GM19023 (cell line): ENCODE measurements at regions not wholly inside any gene's neighbourhood (a gene's known extent, or its start where the extent isn't known, plus 50 kb on each side); places are given as distances from the start of the nearest gene placed in this dataset.
A peak's percentile ranks its signal among the peaks of the same experiment; 100 is the strongest.
"Not testable (repeated sequence)": the region's sequence is repeated elsewhere in the genome, so short reads cannot be mapped to it uniquely, and the experiment has no call there.

ENCODE experiments used
- ATAC-seq: cut with Tn5 transposase; IDR thresholded peaks from one replicate; pipeline ENCODE4 v1.9.1; 2021; ENCODE audit warnings: mild to moderate bottlenecking, moderate library complexity; ENCODE audit not compliant: unreplicated experiment

GRCh38 chr1:164092603-164093353 is 466.2 kb upstream of the PBX1 start:
- ATAC-seq = no peak

- ATAC-seq = no peak
These were observed 465.4 kb upstream of the PBX1 start for GRCh38 chr1:164093543-164093942.

GRCh38 chr1:164101802-164102201 is 457.2 kb upstream of the PBX1 start:
- ATAC-seq = no peak

- ATAC-seq = no peak
These were observed 427.0 kb upstream of the PBX1 start for GRCh38 chr1:164131949-164132348.

GRCh38 chr1:164137273-164137925 is 421.6 kb upstream of the PBX1 start:
- peak; percentile 67 for ATAC-seq

- ATAC-seq = no peak
These were observed 417.2 kb upstream of the PBX1 start for GRCh38 chr1:164141797-164142196.

- no peak for ATAC-seq
These were observed 404.4 kb upstream of the PBX1 start for GRCh38 chr1:164154622-164155021.

GRCh38 chr1:164155347-164155746 is 403.6 kb upstream of the PBX1 start:
- ATAC-seq = no peak

GRCh38 chr1:164163289-164163849 is 395.6 kb upstream of the PBX1 start:
- ATAC-seq = no peak

GRCh38 chr1:164165466-164165865 is 393.5 kb upstream of the PBX1 start:
- no peak for ATAC-seq

GRCh38 chr1:164166454-164166853 is 392.5 kb upstream of the PBX1 start:
- not testable (repeated sequence) for ATAC-seq

GRCh38 chr1:164177118-164177517 is 381.9 kb upstream of the PBX1 start:
- no peak for ATAC-seq

- no peak for ATAC-seq
These were observed 378.2 kb upstream of the PBX1 start for GRCh38 chr1:164180824-164181223.

GRCh38 chr1:164183854-164184635 is 374.9 kb upstream of the PBX1 start:
- no peak for ATAC-seq

GRCh38 chr1:164186881-164187280 is 372.1 kb upstream of the PBX1 start:
- ATAC-seq = no peak

- ATAC-seq = no peak
These were observed 370.5 kb upstream of the PBX1 start for GRCh38 chr1:164188497-164188896.

GRCh38 chr1:164191191-164191590 is 367.8 kb upstream of the PBX1 start:
- ATAC-seq = no peak

- no peak for ATAC-seq
These were observed 348.7 kb upstream of the PBX1 start for GRCh38 chr1:164210211-164210739.

- no peak for ATAC-seq
These were observed 335.6 kb upstream of the PBX1 start for GRCh38 chr1:164223378-164223777.

GRCh38 chr1:164225011-164225410 is 334.0 kb upstream of the PBX1 start:
- no peak for ATAC-seq

GRCh38 chr1:164226977-164227376 is 332.0 kb upstream of the PBX1 start:
- ATAC-seq = no peak
